Iris pigment epithelial cell (primary cell): ENCODE measurements at regions not wholly inside any gene's neighbourhood (a gene's known extent, or its start where the extent isn't known, plus 50 kb on each side); places are given as distances from the start of the nearest gene placed in this dataset.
A peak's percentile ranks its signal among the peaks of the same experiment; 100 is the strongest.

Source experiments
- DNase-seq: peaks from one replicate; pipeline ENCODE4 v3.0.0-alpha.2; 2011; ENCODE audit warnings: low read depth

GRCh38 chr16:86060381-86061317 lies 161.7 kb downstream of the IRF8 start:
- DNase-seq = no peak

GRCh38 chr16:86061318-86061695 lies 162.3 kb downstream of the IRF8 start:
- DNase-seq = no peak

GRCh38 chr16:86061721-86062120 lies 162.8 kb downstream of the IRF8 start:
- DNase-seq = no peak

GRCh38 chr16:86062271-86062965 lies 163.5 kb downstream of the IRF8 start:
- no peak for DNase-seq

GRCh38 chr16:86063760-86064405 lies 164.9 kb downstream of the IRF8 start:
- DNase-seq = no peak

- DNase-seq = no peak
These were observed 165.7 kb downstream of the IRF8 start for GRCh38 chr16:86064431-86065250.

GRCh38 chr16:86065711-86066110 lies 166.7 kb downstream of the IRF8 start:
- no peak for DNase-seq

- no peak for DNase-seq
These were observed 167.8 kb downstream of the IRF8 start for GRCh38 chr16:86066811-86067210.

GRCh38 chr16:86067516-86067915 lies 168.6 kb downstream of the IRF8 start:
- no peak for DNase-seq

GRCh38 chr16:86067936-86068335 lies 169.0 kb downstream of the IRF8 start:
- DNase-seq = no peak

- no peak for DNase-seq
These were observed 169.8 kb downstream of the IRF8 start for GRCh38 chr16:86068722-86069121.

GRCh38 chr16:86069736-86070298 lies 170.9 kb downstream of the IRF8 start:
- no peak for DNase-seq

GRCh38 chr16:86070484-86070883 lies 171.5 kb downstream of the IRF8 start:
- no peak for DNase-seq

- DNase-seq = no peak
These were observed 172.0 kb downstream of the IRF8 start for GRCh38 chr16:86070971-86071370.

GRCh38 chr16:86071611-86072240 lies 172.8 kb downstream of the IRF8 start:
- no peak for DNase-seq

GRCh38 chr16:86072328-86073102 lies 173.6 kb downstream of the IRF8 start:
- peak; percentile 76 for DNase-seq

GRCh38 chr16:86073103-86073625 lies 174.2 kb downstream of the IRF8 start:
- no peak for DNase-seq

- DNase-seq = no peak
These were observed 175.0 kb downstream of the IRF8 start for GRCh38 chr16:86073763-86074493.
